ENCODE measurements at regions not wholly inside any gene's neighbourhood (a gene's known extent, or its start where the extent isn't known, plus 50 kb on each side); places are given as distances from the start of the nearest gene placed in this dataset.

GRCh38 chr13:80161896-80162295, 179.0 kb downstream of the SPRY2 start:
- no peak for DNase-seq (ENCODE audit: low read depth, low spot score)
- dilution Hi-C loops (cut with MboI; ENCODE audit: extremely low pct_ligation_motif_present, low sequenced_read_pairs): no loop called here

GRCh38 chr13:80161219-80161618, 179.7 kb downstream of the SPRY2 start:
- Histone ChIP-seq H3K27ac (ENCODE audit: control insufficient read depth, insufficient read depth, low read length) (no peak overlapping the region), H3K36me3 (ENCODE audit: control insufficient read depth in 2 of 2, extremely low read depth in 1 of 2, insufficient read depth in 2 of 2, low read length in 2 of 2) (no peaks in the 10 kb centered on the region), H3K9me1 (ENCODE audit: control insufficient read depth, extremely low read depth, insufficient read depth, low read length) (no peaks in the 10 kb centered on the region), H4K20me1 (ENCODE audit: control insufficient read depth, extremely low read depth, insufficient read depth, low read length) (no peaks in the 10 kb centered on the region), H3K4me3 (ENCODE audit: control insufficient read depth in 2 of 3, extremely low read depth in 1 of 3, insufficient read depth in 2 of 3, low read depth in 1 of 3, low read length in 3 of 3) (no peak overlapping the region), H3K9ac (ENCODE audit: control insufficient read depth, extremely low read depth, insufficient read depth, low read length) (no peak overlapping the region), H3K4me2 (ENCODE audit: control insufficient read depth, extremely low read depth, insufficient read depth, low read depth, low read length) (no peak overlapping the region), H3K9me3 (ENCODE audit: control insufficient read depth, low read depth, low read length) (no peaks in the 10 kb centered on the region), H3K79me2 (ENCODE audit: control insufficient read depth, insufficient read depth, low read length) (no peaks in the 10 kb centered on the region), H2AFZ (ENCODE audit: control insufficient read depth, low read length) (no peak overlapping the region), H3K27me3 (ENCODE audit: control insufficient read depth, extremely low read depth, insufficient read depth, low read length) (no peaks in the 10 kb centered on the region), H3K4me1 (ENCODE audit: control insufficient read depth, extremely low read depth, insufficient read depth, low read length) (no peaks in the 10 kb centered on the region)
- dilution Hi-C loops (cut with MboI; ENCODE audit: extremely low pct_ligation_motif_present, low sequenced_read_pairs): no loop called here
- FAIRE-seq (no peak), DNase-seq (ENCODE audit: low read depth, low spot score) (no peak)
- TF ChIP-seq EZH2 (IDR thresholded peaks at IDR 0.05; ENCODE audit: low read length): no peak
- no peak for TF ChIP-seq CTCF (optimal IDR thresholded peaks at IDR 0.05 in 1 of 3, IDR thresholded peaks at IDR 0.05 in 1 of 3, conservative IDR thresholded peaks at IDR 0.05 in 1 of 3; ENCODE audit: extremely low read depth in 1 of 3, insufficient read depth in 2 of 3, low read length in 3 of 3)

More at GRCh38 chr13:80161896-80162295, 179.0 kb downstream of the SPRY2 start:
- H3K9ac ChIP-seq (ENCODE audit: control insufficient read depth, extremely low read depth, insufficient read depth, low read length): no peak overlapping the region
- H2AFZ ChIP-seq (ENCODE audit: control insufficient read depth, low read length): no peak overlapping the region
- no peak overlapping the region for H3K27ac ChIP-seq (ENCODE audit: control insufficient read depth, insufficient read depth, low read length)
- H3K9me1 ChIP-seq (ENCODE audit: control insufficient read depth, extremely low read depth, insufficient read depth, low read length): no peaks in the 10 kb centered on the region
- no peaks in the 10 kb centered on the region for H3K36me3 ChIP-seq (ENCODE audit: control insufficient read depth in 2 of 2, extremely low read depth in 1 of 2, insufficient read depth in 2 of 2, low read length in 2 of 2)
- no peak overlapping the region for H3K4me2 ChIP-seq (ENCODE audit: control insufficient read depth, extremely low read depth, insufficient read depth, low read depth, low read length)
- H3K79me2 ChIP-seq (ENCODE audit: control insufficient read depth, insufficient read depth, low read length): no peaks in the 10 kb centered on the region
- H4K20me1 ChIP-seq (ENCODE audit: control insufficient read depth, extremely low read depth, insufficient read depth, low read length): no peaks in the 10 kb centered on the region
- FAIRE-seq: no peak
- TF ChIP-seq CTCF (optimal IDR thresholded peaks at IDR 0.05 in 1 of 3, IDR thresholded peaks at IDR 0.05 in 1 of 3, conservative IDR thresholded peaks at IDR 0.05 in 1 of 3; ENCODE audit: extremely low read depth in 1 of 3, insufficient read depth in 2 of 3, low read length in 3 of 3) (no peak), EZH2 (IDR thresholded peaks at IDR 0.05; ENCODE audit: low read length) (no peak)
- no peak overlapping the region for H3K4me3 ChIP-seq (ENCODE audit: control insufficient read depth in 2 of 3, extremely low read depth in 1 of 3, insufficient read depth in 2 of 3, low read depth in 1 of 3, low read length in 3 of 3)
- H3K4me1 ChIP-seq (ENCODE audit: control insufficient read depth, extremely low read depth, insufficient read depth, low read length): no peaks in the 10 kb centered on the region
- no peaks in the 10 kb centered on the region for H3K9me3 ChIP-seq (ENCODE audit: control insufficient read depth, low read depth, low read length)
- H3K27me3 ChIP-seq (ENCODE audit: control insufficient read depth, extremely low read depth, insufficient read depth, low read length): no peaks in the 10 kb centered on the region

All from keratinocyte (primary cell).